ENCODE measurements at regions not wholly inside any gene's neighbourhood (a gene's known extent, or its start where the extent isn't known, plus 50 kb on each side); places are given as distances from the start of the nearest gene placed in this dataset.

DNA sequence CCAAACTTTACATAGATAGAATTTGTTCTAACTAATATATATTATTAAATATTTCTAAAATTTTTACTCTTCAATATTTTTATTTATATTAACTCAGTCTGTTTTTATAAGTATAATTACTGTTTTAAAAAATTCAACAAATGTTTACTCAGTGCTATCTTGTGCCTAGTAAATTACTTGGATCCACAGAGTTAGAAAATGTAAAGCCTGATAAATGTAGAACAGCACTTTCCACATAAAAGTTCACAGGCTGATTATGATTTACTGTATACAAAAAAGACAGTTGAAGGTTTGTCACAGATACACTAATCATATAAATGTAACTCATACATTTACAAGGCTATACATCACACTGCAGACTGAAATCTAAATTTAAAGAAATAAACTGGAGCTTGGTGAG lies 170.0 kb downstream of the FOXG1 start:
- Histone ChIP-seq H3K4me3 (no peak overlapping the region), H3K27me3 (no peaks in the 10 kb centered on the region), H3K9me3 (peaks cover 0 to 30% of the 10 kb centered on the region in 2 donors), H3K4me1 (no peaks in the 10 kb centered on the region), H3K36me3 (no peaks in the 10 kb centered on the region), H3K27ac (no peak overlapping the region)
- intact Hi-C loops (cut with DNase I), result no loop called here
- DNase-seq (no peak), ATAC-seq (no peak)
- TF ChIP-seq, protein P1, sequence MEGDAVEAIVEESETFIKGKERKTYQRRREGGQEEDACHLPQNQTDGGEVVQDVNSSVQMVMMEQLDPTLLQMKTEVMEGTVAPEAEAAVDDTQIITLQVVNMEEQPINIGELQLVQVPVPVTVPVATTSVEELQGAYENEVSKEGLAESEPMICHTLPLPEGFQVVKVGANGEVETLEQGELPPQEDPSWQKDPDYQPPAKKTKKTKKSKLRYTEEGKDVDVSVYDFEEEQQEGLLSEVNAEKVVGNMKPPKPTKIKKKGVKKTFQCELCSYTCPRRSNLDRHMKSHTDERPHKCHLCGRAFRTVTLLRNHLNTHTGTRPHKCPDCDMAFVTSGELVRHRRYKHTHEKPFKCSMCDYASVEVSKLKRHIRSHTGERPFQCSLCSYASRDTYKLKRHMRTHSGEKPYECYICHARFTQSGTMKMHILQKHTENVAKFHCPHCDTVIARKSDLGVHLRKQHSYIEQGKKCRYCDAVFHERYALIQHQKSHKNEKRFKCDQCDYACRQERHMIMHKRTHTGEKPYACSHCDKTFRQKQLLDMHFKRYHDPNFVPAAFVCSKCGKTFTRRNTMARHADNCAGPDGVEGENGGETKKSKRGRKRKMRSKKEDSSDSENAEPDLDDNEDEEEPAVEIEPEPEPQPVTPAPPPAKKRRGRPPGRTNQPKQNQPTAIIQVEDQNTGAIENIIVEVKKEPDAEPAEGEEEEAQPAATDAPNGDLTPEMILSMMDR (IDR thresholded peaks at IDR 0.05), result no peak

- DNase-seq (no peak), ATAC-seq (no peak)
- H3K4me1 ChIP-seq, result no peaks in the 10 kb centered on the region
- H3K36me3 ChIP-seq, result no peaks in the 10 kb centered on the region
- TF ChIP-seq, protein P1 (IDR thresholded peaks at IDR 0.05), result no peak
- no peaks in the 10 kb centered on the region for H3K27me3 ChIP-seq
- peaks cover 0 to 12% of the 10 kb centered on the region in 2 donors for H3K9me3 ChIP-seq
- H3K27ac ChIP-seq, result no peak overlapping the region
- H3K4me3 ChIP-seq, result no peak overlapping the region
- intact Hi-C loops (cut with DNase I), result no loop called here
Measured at GRCh38 chr14:28941758-28942157, 175.2 kb downstream of the FOXG1 start.

DNA sequence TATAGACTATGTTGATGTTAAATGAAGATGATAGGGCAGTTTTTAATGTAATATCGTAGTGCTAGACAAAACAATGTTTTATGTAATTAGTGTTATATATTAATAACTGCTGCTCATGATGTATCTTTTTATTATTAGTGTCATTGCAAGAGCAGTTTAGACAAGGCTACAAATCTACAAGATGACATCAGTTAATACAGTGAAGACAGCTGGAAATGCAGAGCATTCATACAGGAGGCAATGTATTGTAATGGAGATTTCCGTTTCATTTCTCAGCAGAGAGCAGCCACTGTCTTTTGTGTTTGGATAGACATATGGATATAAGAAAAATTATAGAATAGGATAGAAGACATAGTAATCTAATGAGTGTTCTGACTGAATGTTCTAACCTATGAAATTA lies 178.0 kb downstream of the FOXG1 start:
- intact Hi-C loops (cut with DNase I), result no loop called here
- no peaks in the 10 kb centered on the region for H3K36me3 ChIP-seq
- H3K27me3 ChIP-seq, result no peaks in the 10 kb centered on the region
- DNase-seq, result no peak
- no peak for ATAC-seq
- H3K4me3 ChIP-seq, result no peak overlapping the region
- no peak overlapping the region for H3K27ac ChIP-seq
- peaks cover 0 to 5% of the 10 kb centered on the region in 2 donors for H3K9me3 ChIP-seq
- TF ChIP-seq, protein P1 (IDR thresholded peaks at IDR 0.05), result no peak
- H3K4me1 ChIP-seq, result no peaks in the 10 kb centered on the region

DNA sequence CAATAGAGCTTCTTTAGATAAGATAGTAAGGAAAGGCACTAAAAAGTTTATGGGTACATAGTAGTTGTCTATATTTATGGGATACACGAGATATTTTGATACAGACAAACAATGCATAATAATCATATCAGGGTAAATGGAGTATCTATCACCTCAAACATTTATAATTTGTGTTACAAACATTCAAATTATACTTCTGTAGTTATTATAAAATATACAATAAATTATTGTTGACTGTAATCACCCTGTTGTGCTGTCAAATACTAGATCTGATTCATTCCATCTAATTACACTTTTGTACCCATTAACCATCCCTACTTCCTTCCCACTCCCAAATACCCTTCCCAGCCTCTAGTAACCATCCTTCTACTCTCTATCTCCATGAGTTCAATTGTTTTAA lies 179.7 kb downstream of the FOXG1 start:
- H3K4me1 ChIP-seq, result no peaks in the 10 kb centered on the region
- DNase-seq, result no peak
- no peaks in the 10 kb centered on the region for H3K36me3 ChIP-seq
- no peak overlapping the region for H3K4me3 ChIP-seq
- H3K9me3 ChIP-seq, result no peaks in the 10 kb centered on the region
- no peak overlapping the region for H3K27ac ChIP-seq
- no peak for ATAC-seq
- no peaks in the 10 kb centered on the region for H3K27me3 ChIP-seq
- intact Hi-C loops (cut with DNase I), result no loop called here
- TF ChIP-seq, protein P1 (IDR thresholded peaks at IDR 0.05), result no peak

- H3K4me3 ChIP-seq, result no peak overlapping the region
- no peaks in the 10 kb centered on the region for H3K4me1 ChIP-seq
- H3K27ac ChIP-seq, result no peak overlapping the region
- ATAC-seq, result no peak
- no peaks in the 10 kb centered on the region for H3K9me3 ChIP-seq
- no peaks in the 10 kb centered on the region for H3K36me3 ChIP-seq
- TF ChIP-seq, protein P1 (IDR thresholded peaks at IDR 0.05), result no peak
- DNase-seq, result no peak
- H3K27me3 ChIP-seq, result no peaks in the 10 kb centered on the region
- intact Hi-C loops (cut with DNase I), result no loop called here
Measured at GRCh38 chr14:28949503-28949902, 182.9 kb downstream of the FOXG1 start.

Measured in left lung (tissue), 4 donors.